ENCODE measurements at regions not wholly inside any gene's neighbourhood (a gene's known extent, or its start where the extent isn't known, plus 50 kb on each side); places are given as distances from the start of the nearest gene placed in this dataset.

DNA sequence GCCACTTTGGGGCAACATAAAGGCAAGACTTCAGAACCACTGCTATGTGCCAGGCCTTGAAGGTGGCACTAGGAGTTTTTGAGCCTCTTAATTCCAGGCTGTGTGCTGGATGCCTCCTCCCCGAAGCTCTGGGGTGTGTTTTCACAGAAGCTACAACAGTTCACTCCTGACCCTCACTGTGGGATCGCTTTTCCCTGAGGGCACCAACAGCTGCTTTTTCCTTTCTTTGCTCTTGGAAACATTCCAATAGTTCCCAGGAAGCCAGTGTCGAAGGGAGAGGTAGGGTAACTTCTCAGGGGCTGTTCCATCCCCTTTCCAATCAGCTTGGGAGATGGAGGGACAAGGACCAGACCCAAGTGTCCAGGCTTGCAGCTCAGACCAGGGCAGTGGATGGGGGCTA lies 153.4 kb downstream of the C1orf94 start:
- Histone ChIP-seq H3K27me3 (ENCODE audit: low read depth, low read length) (no peaks in the 10 kb centered on the region), H3K4me3 (ENCODE audit: low read length) (no peak overlapping the region), H3K4me2 (ENCODE audit: low read length) (no peak overlapping the region), H3K36me3 (replicated peaks; ENCODE audit: low read depth, low read length) (peaks cover 9% of the 10 kb centered on the region), H3K9me3 (ENCODE audit: insufficient read depth, low read length) (no peaks in the 10 kb centered on the region), H3K4me1 (ENCODE audit: low read length) (peaks cover 72% of the 10 kb centered on the region), H4K20me1 (ENCODE audit: insufficient read depth, low read length) (no peaks in the 10 kb centered on the region), H3K79me2 (ENCODE audit: low read length) (no peaks in the 10 kb centered on the region), H2AFZ (ENCODE audit: low read depth, low read length) (no peak overlapping the region), H3K9ac (ENCODE audit: low read length) (no peak overlapping the region), H3K27ac (ENCODE audit: low read length) (peak overlapping the region; percentile 99; the same call in 1 of the 2 replicates)
- TF ChIP-seq, protein P1, sequence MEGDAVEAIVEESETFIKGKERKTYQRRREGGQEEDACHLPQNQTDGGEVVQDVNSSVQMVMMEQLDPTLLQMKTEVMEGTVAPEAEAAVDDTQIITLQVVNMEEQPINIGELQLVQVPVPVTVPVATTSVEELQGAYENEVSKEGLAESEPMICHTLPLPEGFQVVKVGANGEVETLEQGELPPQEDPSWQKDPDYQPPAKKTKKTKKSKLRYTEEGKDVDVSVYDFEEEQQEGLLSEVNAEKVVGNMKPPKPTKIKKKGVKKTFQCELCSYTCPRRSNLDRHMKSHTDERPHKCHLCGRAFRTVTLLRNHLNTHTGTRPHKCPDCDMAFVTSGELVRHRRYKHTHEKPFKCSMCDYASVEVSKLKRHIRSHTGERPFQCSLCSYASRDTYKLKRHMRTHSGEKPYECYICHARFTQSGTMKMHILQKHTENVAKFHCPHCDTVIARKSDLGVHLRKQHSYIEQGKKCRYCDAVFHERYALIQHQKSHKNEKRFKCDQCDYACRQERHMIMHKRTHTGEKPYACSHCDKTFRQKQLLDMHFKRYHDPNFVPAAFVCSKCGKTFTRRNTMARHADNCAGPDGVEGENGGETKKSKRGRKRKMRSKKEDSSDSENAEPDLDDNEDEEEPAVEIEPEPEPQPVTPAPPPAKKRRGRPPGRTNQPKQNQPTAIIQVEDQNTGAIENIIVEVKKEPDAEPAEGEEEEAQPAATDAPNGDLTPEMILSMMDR (IDR thresholded peaks at IDR 0.05; ENCODE audit: low read depth, low read length) = no peak
- no peak for TF ChIP-seq EZH2phosphoT487 (IDR thresholded peaks at IDR 0.05; ENCODE audit: low read depth)

DNA sequence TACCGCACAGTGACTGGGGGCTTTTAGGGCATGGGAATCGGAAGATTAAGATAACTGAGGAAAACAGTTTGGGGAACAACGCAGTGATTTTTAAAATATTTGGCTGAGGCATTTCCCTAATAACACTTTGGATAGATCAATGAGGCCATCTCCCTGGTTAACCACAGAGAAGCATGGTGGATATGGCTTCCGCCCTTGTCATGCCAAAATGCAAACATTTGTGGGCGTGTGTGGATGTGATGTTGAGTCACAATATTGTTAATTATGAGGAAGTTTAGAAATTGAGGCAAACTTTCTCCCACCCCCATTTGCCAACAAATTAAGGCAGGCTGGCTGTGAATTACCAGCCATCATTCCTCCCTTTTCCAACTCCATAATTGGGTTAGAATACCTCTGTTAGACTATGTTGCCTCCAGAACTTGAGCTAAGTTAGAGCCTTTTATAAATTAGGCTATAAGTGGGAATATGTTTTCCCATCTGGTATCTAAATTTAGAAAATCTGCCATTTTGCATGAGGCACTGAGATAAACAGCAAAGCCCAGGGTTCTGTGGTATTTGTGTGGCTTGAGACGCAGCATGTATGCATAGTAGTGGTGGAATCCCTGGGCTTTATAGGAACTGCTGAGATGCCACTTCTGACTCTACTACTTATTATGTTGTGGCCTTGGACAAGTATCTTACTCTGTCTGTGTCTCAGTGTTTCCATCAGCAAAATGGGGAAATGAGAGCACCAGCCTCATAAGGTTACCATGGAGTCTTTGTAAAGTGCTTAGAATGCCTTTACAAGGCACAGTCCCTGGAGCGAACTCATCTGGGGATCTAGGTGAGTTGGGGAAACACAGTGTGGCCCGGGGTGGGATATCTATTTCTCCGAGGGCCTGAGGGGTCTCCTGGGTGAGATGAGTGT lies 154.6 kb downstream of the C1orf94 start:
- Histone ChIP-seq H3K9me3 (ENCODE audit: insufficient read depth, low read length) (no peaks in the 10 kb centered on the region), H3K4me1 (ENCODE audit: low read length) (peaks cover 72% of the 10 kb centered on the region), H3K4me3 (ENCODE audit: low read length) (no peak overlapping the region), H3K27ac (ENCODE audit: low read length) (peak overlapping the region; percentile 99), H3K79me2 (ENCODE audit: low read length) (no peaks in the 10 kb centered on the region), H3K36me3 (replicated peaks; ENCODE audit: low read depth, low read length) (peaks cover 9% of the 10 kb centered on the region), H3K27me3 (ENCODE audit: low read depth, low read length) (no peaks in the 10 kb centered on the region), H3K4me2 (ENCODE audit: low read length) (peak overlapping the region; percentile 52), H4K20me1 (ENCODE audit: insufficient read depth, low read length) (no peaks in the 10 kb centered on the region), H2AFZ (ENCODE audit: low read depth, low read length) (no peak overlapping the region), H3K9ac (ENCODE audit: low read length) (peak overlapping the region; percentile 65)
- TF ChIP-seq, protein P1 (IDR thresholded peaks at IDR 0.05; ENCODE audit: low read depth, low read length) = no peak
- no peak for TF ChIP-seq EZH2phosphoT487 (IDR thresholded peaks at IDR 0.05; ENCODE audit: low read depth)

DNA sequence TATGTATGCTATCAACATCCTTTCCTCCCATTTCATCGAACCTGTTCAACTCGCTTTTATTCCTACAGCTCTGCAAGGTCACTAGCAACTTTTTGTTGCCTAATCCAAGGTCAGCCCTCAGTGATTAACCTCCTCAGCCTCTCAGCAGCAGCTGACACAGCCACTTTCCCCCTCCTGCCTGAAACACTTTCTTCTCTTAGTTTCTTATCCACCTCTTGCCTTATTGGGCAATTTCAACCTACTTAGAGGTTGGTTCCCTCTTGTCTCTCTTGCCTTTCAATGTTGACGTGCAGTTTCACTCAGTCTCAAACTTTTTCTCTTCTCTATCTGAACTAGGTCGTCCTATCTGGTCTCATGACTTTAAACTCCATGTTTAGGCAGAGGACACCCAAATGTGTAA lies 156.3 kb downstream of the C1orf94 start:
- no peak overlapping the region for H3K4me3 ChIP-seq (ENCODE audit: low read length)
- peak overlapping the region; percentile 52 for H3K4me2 ChIP-seq (ENCODE audit: low read length)
- peak overlapping the region; percentile 99 for H3K27ac ChIP-seq (ENCODE audit: low read length)
- H3K9ac ChIP-seq (ENCODE audit: low read length) = peak overlapping the region; percentile 75
- H3K4me1 ChIP-seq (ENCODE audit: low read length) = peaks cover 72% of the 10 kb centered on the region
- no peaks in the 10 kb centered on the region for H4K20me1 ChIP-seq (ENCODE audit: insufficient read depth, low read length)
- no peak overlapping the region for H2AFZ ChIP-seq (ENCODE audit: low read depth, low read length)
- H3K27me3 ChIP-seq (ENCODE audit: low read depth, low read length) = no peaks in the 10 kb centered on the region
- peaks cover 9% of the 10 kb centered on the region for H3K36me3 ChIP-seq (replicated peaks; ENCODE audit: low read depth, low read length)
- TF ChIP-seq, protein P1 (IDR thresholded peaks at IDR 0.05; ENCODE audit: low read depth, low read length) = no peak
- no peak for TF ChIP-seq EZH2phosphoT487 (IDR thresholded peaks at IDR 0.05; ENCODE audit: low read depth)
- H3K79me2 ChIP-seq (ENCODE audit: low read length) = no peaks in the 10 kb centered on the region
- H3K9me3 ChIP-seq (ENCODE audit: insufficient read depth, low read length) = no peaks in the 10 kb centered on the region

DNA sequence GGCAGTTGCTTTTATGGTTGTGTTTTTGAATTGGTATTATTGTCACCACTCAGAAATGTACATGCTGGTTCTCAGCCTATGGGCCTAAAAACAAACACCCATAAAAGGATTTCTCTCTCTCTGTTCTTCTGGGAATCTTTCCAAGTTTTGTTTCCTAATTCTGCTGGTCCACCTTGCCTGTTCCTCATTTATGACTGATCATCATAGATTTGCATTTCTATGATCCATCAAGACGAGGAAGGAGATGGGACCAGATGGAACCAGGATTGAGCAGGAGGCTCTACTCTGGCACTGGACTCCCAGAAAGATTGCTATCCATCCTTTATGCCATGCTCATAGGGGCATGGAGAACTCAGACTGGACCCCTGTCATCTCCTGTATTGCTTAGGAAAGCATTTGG lies 162.2 kb downstream of the C1orf94 start:
- H3K9ac ChIP-seq (ENCODE audit: low read length) = no peak overlapping the region
- no peaks in the 10 kb centered on the region for H4K20me1 ChIP-seq (ENCODE audit: insufficient read depth, low read length)
- peaks cover 25% of the 10 kb centered on the region for H3K4me1 ChIP-seq (ENCODE audit: low read length)
- H3K27me3 ChIP-seq (ENCODE audit: low read depth, low read length) = no peaks in the 10 kb centered on the region
- H3K9me3 ChIP-seq (ENCODE audit: insufficient read depth, low read length) = no peaks in the 10 kb centered on the region
- H3K36me3 ChIP-seq (replicated peaks; ENCODE audit: low read depth, low read length) = no peaks in the 10 kb centered on the region
- no peak overlapping the region for H3K4me3 ChIP-seq (ENCODE audit: low read length)
- H3K4me2 ChIP-seq (ENCODE audit: low read length) = no peak overlapping the region
- no peaks in the 10 kb centered on the region for H3K79me2 ChIP-seq (ENCODE audit: low read length)
- TF ChIP-seq EZH2phosphoT487 (IDR thresholded peaks at IDR 0.05; ENCODE audit: low read depth) = no peak
- TF ChIP-seq, protein P1 (IDR thresholded peaks at IDR 0.05; ENCODE audit: low read depth, low read length) = no peak
- H3K27ac ChIP-seq (ENCODE audit: low read length) = no peak overlapping the region
- H2AFZ ChIP-seq (ENCODE audit: low read depth, low read length) = no peak overlapping the region

Measured in OCI-LY3 (cell line).